ENCODE measurements at regions not wholly inside any gene's neighbourhood (a gene's known extent, or its start where the extent isn't known, plus 50 kb on each side); places are given as distances from the start of the nearest gene placed in this dataset.
A peak's percentile ranks its signal among the peaks of the same experiment; 100 is the strongest.

DNA sequence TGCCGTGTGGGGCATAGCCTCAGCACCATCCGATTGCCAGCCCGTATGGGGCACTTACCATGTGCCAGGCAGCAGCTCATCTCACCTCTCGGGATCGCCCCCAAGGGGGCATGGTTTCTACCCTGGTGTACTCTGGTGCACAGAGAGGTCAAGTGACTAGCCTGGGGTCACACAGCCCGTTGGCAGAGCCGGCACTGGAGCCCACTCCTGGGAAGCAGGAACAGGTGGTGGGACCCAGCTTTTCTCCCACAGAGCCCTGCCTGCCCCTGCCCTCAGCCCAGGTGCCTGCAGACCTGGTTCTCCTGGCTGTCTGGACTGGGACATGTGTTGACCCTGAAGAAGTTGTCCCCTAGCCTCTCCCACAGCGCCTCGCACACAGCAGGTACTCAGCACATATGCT is 141.8 kb upstream of the CIBAR2 start:
- DNase-seq (ENCODE audit: low read depth), result no peak

DNA sequence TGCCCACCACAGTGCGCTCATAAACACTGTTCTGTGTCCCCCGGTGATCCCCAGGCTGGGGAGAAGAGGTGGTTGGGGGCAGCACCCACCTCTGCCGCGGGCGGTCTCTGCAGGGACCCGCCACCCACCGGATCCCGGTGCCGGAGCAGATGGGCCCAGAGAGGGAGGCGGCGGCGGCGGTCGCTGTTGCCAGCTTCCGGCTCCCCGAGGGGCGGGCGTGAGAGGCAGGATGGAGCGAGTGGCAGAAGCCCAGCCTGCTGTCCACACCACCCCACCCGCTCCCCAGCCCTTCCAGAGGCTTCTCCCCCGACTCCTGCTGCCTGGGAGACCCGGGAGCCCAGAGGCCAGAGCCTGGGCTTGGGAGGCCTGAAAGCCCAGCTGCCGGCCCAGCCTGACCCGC is 142.6 kb upstream of the CIBAR2 start:
- DNase-seq (ENCODE audit: low read depth), result no peak

DNA sequence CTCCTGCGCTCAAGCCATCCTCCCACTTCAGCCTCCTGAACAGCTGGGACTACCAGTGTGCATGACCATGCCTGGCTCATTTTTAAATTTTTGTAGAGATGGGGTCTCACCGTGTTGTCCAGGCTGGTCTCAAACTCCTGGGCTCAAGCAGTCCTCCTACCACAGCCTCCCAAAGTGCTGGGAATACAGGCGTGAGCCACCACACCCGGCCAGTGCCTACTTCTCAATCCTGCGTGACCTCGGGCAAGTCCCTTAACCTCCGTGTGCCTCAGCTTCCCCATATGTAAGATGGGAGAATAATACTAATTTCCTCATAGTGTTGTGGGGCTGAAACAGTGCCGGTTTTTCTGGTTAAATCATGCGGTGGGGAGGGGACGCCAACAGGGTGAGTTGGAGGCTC is 143.5 kb upstream of the CIBAR2 start:
- no peak for DNase-seq (ENCODE audit: low read depth)

DNA sequence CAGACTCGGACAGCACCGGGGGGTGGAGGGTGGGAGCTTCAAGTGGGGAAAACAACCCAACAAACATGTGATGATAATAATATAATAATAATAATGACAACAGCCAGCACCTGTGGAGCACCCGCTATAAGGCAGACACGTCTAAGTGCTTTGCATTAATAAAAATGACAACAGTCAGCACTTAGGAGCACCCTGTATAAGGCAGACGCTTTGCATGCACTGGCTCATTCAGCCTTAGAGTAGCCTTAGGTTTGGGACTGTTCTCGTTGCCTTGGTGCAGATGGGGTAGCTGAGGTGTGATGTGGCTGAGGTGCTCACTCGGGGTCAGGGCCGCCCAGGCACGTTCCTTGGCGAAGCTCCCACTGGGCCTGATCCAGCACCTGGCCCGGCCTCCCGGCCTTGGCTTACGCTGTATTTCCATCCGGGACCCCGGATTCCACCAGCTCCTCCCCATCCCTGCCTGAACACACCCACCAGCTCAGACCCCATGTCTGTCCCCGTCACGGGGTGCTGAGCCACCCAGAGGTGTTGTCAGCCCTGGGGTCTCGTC is 144.0 kb upstream of the CIBAR2 start:
- DNase-seq (ENCODE audit: low read depth), result no peak

DNA sequence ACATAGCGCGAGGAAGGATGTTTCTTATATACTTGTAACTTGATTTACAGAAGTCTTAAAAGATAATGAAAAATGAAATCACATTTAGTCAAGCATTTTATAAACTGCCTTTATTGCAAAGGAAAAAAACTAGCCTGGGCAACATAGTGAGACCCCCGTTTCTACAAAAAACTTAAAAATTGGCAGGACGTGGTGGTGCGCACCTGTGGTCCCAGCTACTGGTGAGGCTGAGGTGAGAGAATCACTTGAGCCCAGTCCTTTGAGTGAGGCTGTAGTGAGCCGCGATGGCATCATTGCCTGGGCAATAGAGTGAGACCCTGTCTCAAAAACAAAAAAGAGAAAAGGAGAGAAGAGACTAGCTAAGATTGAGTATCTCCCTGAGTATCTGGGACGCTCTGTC is 145.2 kb upstream of the CIBAR2 start:
- DNase-seq (ENCODE audit: low read depth), result no peak

DNA sequence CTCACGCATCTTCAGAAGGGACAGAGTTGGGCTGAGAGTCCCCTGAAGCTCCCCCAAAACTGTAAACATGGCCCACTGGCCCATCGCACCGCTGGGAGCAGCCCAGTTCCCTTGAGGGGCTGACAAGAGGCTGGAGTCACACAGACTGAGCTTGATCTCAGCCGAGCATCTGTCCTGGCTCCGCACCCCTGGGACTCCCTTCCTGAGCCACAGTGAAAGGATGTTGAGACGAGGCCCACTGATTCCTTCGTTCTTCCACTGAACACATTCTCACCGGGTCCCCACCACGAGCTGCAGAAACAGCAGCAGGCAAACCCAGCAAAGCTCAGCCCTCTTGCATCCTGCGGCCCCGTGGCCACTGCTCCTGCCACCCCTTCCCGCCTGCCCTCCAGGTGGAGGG is 145.9 kb upstream of the CIBAR2 start:
- DNase-seq (ENCODE audit: low read depth), result no peak

DNA sequence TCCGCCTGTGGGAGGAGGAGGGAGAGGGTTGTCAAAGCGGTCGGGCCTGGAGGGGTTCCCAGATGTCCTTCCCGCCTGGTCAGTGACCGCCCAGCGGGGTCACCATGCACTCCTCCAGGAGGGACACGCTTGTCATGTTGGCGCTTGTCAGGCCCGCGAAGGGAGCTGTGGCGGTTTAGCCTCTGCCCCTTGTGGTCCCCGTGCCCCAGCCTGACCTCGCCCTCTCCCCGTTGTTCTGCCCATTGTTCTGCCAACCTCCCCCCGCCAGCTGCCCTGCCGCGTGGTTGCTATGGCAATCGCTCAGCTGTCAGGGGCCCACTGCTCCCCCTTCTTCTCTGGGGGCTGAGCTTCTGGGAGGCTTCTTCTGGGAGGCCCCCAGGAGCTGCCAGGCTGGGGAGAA is 146.4 kb upstream of the CIBAR2 start:
- peak; percentile 82 for DNase-seq (ENCODE audit: low read depth)

DNA sequence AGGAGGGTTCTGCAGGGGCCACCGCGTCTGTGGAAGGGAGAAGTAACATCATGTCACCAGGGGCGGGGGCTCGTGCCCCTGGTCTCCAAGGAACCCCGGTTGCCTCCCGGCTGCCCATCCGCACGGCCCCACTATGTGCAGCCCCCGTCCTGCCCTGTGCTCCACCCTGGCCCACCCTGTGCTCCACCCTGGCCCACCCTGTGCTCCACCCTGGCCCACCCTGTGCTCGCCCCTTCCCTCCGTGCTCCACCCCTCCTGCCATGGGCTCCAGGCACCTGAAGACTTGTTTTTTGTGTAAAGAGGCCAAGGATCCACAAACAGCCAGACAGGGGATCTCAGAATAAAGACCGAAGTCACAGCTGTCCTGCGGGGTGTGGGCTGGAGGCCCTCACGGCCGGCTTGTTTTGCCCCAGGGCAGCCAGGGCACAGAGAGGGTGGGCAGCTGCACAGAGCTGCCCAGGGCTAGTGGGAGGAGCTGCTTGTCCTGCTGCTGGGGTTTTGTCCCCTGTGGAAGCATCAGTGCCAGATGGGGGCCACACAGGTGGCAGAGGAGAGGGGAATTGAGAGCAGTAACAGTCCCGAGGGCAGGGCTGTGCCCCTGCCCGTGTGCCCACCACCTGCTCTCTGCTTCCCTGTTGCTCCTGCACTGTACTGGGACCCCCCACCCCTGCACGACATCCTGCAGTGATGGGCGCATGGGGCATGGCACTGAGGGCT is 147.0 kb upstream of the CIBAR2 start:
- DNase-seq (ENCODE audit: low read depth), result peak; percentile 30

DNA sequence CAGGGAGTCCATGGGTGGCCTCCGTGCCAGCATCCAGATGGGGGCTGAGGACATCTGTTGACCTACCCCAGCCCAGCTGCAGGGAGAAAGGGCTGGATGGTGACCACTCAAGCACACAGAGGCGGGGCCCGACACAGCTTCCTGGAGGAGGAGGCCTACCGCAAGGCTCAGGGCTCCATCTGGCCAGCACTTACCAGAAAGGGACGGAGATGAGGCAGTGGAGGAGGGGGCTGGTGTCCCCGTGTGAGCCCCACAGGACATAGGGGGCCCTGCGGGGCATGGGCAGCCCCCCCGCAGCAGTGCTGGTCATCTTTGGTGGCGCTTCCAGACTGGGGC is 147.5 kb upstream of the CIBAR2 start:
- no peak for DNase-seq (ENCODE audit: low read depth)

DNA sequence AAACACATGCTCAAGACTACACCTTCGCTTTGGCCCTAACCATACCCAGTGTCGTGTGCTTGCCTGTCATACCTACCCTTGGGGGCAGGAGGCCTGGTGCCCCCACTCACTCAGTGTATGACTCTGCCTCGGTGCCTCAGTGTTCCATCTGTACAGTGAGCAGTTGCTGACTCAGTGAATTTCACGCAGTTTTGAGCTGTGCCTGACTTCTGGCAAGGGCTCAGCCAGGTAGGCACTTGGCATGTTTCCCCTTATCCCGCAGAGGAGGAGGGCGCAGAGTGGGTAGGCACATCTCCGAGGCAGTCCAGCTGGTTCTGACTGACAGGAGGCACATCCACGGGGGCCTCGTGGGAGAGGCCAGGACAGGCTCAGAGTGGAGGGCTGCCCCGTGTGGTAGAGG is 148.9 kb upstream of the CIBAR2 start:
- DNase-seq (ENCODE audit: low read depth), result no peak

DNA sequence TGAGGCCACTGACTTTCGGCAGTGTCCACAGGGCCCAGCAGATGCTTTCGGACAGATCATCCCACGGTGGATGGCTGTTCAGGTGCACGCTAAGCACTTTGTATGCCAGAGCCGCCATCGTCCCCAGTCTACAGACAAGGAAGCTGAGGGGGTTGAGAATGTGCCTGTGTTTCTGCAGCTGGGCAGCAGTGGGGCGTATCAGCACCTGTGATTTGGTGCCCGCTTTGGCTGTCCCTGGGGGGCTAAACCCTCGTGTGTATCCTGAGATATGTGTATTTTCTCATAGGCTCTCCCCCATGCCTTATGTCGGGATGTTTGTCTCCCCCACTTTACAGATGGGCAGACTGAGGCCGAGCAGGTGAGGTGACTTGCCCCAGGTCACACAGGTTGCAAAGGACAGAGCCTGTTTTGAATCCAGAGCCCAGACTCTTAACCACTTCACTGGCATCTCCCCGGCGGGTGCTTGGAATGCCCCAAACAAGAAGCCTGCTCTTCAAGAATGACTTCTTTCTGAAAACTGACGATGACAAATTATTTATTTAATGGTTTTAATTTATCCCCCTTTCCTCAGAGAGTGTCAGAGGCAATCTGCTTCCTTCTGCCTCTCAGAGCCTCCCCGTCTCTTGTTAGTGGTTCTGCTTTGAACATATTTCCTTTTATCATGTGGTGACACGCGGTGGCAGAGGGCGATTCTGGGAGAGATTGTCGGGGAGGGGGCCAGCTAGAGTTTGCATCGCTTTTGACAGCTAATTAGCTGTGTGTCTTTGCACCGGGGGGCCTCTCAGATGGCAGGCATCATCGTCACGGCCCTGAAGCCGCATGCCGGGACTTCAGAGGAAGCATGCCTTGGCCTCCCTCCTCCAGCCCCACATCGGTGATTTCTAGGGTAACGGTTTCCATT is 149.6 kb upstream of the CIBAR2 start:
- no peak for DNase-seq (ENCODE audit: low read depth)

DNA sequence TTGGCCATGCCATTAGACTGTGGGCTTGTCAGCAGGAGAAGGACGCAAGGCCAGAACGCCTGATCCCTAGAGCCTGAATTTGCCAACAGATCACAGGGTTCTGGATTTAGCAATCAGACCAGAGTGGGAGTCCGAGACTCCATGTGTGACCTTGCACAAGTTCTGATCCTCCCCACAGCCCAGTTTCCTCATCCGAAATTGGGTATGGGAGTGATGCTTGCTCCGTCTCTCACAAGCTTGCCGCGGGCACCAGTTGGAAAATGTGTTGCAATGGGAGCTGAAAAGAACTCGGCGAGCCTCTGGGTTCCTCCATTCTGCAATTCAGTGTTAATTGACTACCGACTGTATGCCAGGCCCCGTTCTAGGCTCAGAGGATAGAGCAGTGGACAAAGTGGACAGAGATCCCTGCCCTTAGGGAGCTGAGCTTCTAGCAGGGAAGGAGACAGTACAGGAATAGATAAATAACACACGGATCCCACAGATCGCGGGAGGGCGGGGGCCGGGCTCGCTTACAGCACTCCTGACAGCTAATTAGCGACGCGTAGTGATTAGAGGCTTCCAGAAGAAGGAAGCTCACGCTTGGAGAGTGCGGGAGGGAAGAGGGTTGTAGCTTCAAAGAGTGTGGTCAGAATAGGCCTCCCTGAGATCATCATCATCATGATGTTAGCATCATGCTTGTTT is 150.4 kb upstream of the CIBAR2 start:
- DNase-seq (ENCODE audit: low read depth), result no peak

DNA sequence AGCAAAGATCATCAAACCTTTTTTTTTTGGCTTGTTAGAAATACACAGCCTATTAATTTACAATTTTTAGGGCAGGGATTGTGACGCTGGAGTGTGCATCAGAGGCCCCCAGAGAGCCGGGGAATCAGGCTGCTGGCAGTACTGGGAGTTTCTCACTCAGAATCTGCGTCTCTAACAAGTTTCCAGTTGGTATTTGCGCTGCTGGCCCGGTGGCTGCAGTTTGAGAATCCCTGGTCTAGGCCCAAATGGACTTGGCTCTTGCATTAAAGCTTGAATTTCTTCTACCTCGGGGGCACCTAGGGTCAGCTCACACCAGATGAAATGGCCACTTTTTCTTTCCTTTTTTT is 150.9 kb upstream of the CIBAR2 start:
- no peak for DNase-seq (ENCODE audit: low read depth)

DNA sequence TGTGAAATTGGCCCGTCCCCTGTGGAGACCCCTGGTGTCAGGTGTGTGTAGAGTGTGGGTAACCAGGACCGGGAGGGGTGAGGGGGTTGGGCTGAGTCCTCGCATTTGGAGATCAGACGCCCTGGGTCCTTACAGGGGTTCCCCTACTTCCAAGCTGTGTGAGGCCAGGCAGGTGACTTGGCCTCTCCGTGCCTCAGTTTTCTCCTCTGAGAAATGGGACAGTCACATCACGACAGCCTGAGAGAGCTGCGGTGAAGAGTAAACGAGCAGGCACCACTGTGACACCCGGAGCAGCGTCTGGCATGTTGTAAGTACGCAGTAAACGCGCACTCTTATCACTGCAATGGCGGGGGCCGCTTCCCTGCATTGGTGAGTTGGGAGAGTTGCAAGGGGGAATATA is 152.5 kb upstream of the CIBAR2 start:
- no peak for DNase-seq (ENCODE audit: low read depth)

DNA sequence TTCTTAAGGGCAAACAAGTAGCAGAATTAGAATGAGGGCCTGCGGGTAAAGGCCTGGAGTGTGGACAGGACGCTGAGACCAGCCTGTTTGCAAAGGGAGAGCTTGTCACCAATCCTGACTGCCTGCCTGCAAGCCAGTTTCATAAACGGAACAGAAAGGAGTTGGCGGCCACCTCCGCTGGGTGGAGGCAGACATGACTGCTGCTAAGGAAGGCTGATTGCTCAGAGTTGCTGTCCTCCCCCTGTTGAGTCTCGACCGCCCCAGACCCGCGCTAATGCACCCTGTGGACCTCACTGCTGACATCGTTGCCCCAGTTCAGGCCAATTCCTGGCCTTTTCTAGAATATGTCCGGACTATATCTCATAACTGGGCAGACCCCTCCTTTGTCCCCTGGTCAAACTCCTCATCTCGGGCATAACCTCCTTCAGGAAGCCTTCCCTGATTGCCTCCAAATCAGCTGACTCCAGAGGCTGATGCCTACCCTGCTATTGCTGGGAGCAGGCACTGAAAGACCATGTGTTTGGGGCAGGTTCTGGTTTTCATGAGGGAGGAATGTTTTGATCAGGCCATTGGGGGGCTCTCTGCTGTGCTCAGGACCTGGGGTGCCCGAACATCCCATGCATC is 153.0 kb upstream of the CIBAR2 start:
- no peak for DNase-seq (ENCODE audit: low read depth)

DNA sequence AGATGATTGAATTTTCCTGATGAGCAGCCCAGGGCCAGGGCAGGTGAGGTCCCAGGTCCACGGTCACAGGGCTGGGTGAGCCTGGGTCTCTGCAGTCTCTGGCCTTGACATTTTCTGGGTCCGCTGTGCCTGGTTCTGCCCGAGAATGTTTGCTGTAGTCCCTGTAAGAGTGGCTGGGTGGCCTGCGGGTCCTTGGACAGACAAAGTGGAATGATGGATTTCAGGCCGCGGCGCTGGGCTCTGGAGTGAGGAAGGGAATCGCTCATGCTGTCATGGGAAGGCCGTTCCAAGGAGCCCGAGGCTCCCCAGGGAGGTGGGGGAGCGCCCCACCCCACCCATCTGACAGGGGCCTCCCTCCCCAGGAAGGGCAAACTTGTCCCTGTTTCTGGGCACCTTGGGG is 153.5 kb upstream of the CIBAR2 start:
- DNase-seq (ENCODE audit: low read depth), result no peak

DNA sequence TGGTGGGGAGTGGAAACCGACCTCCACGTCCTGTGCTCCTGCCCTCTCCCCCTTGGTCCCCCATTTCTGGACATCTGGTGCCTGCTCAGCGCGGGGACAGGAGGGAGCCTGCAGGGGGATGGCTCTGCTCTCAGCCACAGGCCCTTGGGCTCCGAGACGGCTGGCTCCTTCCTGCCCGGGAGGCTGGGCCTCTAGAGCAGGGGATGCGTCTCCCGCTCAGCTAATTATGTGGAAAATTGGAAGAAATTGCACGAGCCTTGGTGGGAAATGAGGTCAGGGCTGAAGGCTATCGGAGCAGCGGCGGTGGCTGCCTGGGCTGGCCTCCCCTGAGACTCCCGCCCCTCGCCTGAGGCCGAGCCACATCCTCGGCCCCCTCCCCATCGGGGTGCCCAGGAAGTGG is 154.6 kb upstream of the CIBAR2 start:
- DNase-seq (ENCODE audit: low read depth), result no peak

DNA sequence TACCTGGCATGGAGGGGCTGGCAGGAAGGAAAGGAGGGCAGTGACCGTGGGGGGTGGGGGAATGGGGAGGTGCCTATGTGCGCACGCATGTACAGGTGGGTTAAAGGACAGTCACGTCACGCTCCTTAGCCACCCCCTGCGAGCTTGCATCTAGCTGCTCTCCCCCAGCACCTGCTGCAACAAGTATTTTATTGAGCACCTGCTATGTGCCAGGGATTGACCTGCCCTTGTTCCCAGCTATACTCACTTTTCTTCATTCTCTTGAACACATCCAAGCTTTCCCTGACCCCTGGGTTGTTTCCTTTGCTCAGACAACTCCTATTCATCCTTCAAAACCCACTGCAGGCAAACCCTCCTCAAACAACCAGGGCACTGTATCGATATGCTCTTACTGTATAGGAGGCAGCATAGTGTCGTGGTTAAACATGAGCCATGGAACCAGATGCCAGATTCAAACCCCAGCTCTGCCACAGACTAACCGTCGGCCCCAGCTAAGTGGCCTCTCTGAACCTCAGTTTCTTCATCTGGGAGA is 155.2 kb upstream of the CIBAR2 start:
- DNase-seq (ENCODE audit: low read depth), result no peak

DNA sequence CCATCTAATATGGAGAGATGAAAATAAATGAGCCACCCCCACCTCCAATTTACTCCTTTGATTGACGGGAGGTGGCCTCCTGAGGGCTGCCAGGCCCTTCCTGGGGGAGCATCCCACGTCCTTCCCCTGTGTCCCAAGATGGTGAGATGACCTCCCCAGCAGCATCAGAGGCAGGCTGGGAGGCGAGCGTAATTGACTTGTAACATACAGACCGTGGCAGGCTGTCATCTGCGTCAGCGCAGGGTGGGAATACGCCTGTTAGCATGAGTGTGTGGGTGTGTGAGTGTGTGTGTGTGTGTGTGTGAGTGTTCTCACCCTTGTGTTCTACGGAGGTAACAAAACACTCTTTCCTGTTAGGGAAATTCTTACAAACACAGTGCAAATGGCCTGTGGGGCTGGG is 156.9 kb upstream of the CIBAR2 start:
- DNase-seq (ENCODE audit: low read depth), result no peak

DNA sequence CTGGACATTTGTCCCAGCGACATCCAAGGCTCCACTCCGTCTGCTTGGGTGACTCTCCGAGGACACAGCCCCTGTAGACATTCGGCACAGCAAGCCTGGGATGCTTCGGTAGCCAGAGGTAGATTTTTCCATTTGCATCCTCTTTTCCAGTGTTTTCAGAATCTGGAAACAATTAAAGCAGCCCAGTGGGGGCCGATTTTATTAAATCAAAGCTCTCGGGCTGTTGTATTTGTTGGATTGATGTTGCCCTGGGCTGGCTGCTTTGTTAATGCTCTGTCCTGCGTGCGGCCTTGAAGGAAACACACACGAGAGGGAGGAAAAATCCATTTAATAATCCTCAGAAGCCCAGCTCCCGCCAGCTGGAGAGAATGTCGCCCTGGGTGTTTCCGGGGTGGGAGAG is 158.1 kb upstream of the CIBAR2 start:
- no peak for DNase-seq (ENCODE audit: low read depth)

DNA sequence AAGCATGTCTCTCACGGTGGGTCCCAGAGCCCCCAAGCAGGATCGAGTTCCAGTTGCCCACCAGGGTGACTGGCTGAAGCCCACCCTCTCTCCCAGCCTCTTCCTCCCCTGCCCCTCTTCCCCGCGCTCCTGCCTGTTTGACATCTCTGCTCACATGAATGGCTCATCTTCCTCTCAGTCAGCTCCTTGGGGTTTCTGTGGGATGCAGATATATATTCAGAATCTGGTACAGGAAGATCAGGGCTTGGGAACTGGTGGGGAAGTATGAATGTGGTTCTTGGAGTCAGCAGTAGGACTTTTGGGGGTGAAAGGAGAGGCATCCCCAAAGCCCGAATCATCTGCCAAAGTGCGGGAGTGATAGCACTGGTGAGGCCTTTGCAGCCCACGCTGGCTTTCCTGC is 158.9 kb upstream of the CIBAR2 start:
- DNase-seq (ENCODE audit: low read depth), result no peak

DNA sequence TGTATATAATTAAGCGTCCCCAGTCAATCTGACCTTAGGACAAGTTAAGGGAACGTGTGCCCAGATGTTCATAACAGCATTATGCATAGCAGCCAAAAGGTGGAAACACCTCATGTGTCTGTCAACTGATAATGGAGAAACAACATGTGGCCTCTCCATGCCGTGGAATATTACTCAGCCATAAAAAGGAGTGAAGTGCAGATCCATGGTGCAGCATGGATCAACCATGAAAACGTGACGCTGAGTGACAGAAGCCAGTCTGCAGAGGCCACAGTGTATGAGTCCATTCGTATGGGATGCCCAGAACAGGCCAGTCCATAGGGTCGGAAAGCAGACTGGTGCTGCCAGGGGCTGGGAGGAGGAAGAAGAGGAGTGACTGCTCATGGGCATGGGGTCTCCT is 161.0 kb upstream of the CIBAR2 start:
- no peak for DNase-seq (ENCODE audit: low read depth)
